Neural progenitor cell (in vitro differentiated cells): ENCODE measurements at regions not wholly inside any gene's neighbourhood (a gene's known extent, or its start where the extent isn't known, plus 50 kb on each side); places are given as distances from the start of the nearest gene placed in this dataset.

Experiments
- DNase-seq: peaks from one replicate; pipeline ENCODE4 v3.0.0-alpha.2; 2016; ENCODE audit warnings: low spot score
- H2AFZ ChIP-seq: fragments of 200-600 bp; sonication (generic); replicated peaks from 2 replicates; pipeline ENCODE4 v1.6.1; 2016; ENCODE audit warnings: antibody characterized with exemption
- H3F3A ChIP-seq: fragments of 200-600 bp; sonication (generic); 2 replicates; pipeline ENCODE4 v1.6.1; 2016; ENCODE audit warnings: antibody characterized with exemption, low read depth
- H3K27ac ChIP-seq: fragments of 200-600 bp; sonication (generic); 2 replicates; pipeline ENCODE4 v1.5.1; 2016; ENCODE audit warnings: mild to moderate bottlenecking
- H3K27me3 ChIP-seq: fragments of 200-600 bp; sonication (generic); 2 replicates; pipeline ENCODE4 v1.6.1; 2016; ENCODE audit warnings: mild to moderate bottlenecking, moderate library complexity
- H3K36me3 ChIP-seq: fragments of 200-600 bp; sonication (generic); 2 replicates; pipeline ENCODE4 v1.5.1; 2016
- H3K4me1 ChIP-seq: fragments of 200-600 bp; sonication (generic); 2 replicates; pipeline ENCODE4 v1.6.1; 2016; ENCODE audit warnings: mixed run types
- H3K4me2 ChIP-seq: fragments of 200-600 bp; sonication (generic); 2 replicates; pipeline ENCODE4 v1.6.1; 2016
- H3K4me3 ChIP-seq: fragments of 200-600 bp; sonication (generic); 2 replicates; pipeline ENCODE4 v1.5.1; 2016
- H3K79me2 ChIP-seq: fragments of 200-600 bp; sonication (generic); 2 replicates; pipeline ENCODE4 v1.6.1; 2016; ENCODE audit warnings: low read depth
- H3K9ac ChIP-seq: fragments of 200-600 bp; sonication (generic); 2 replicates; pipeline ENCODE4 v1.6.1; 2016
- H3K9me3 ChIP-seq: fragments of 200-600 bp; sonication (generic); 2 replicates; pipeline ENCODE4 v1.5.1; 2016; ENCODE audit warnings: low read depth
- H4K20me1 ChIP-seq: fragments of 200-600 bp; sonication (generic); 2 replicates; pipeline ENCODE4 v1.6.1; 2016; ENCODE audit warnings: low read depth
- H3K27ac Mint-ChIP-seq: 3 replicates; pipeline ENCODE4 v1.8.0; 2021; ENCODE audit warnings: mixed read lengths
- H3K27me3 Mint-ChIP-seq: 2 replicates; pipeline ENCODE4 v1.8.0; 2022; ENCODE audit warnings: low read depth, mild to moderate bottlenecking, inconsistent platforms, moderate library complexity, mixed read lengths; ENCODE audit not compliant: insufficient read depth
- H3K36me3 Mint-ChIP-seq: 3 replicates; pipeline ENCODE4 v1.8.0; 2021; ENCODE audit warnings: mixed read lengths
- H3K4me1 Mint-ChIP-seq: 3 replicates; pipeline ENCODE4 v1.8.0; 2021; ENCODE audit warnings: mixed read lengths
- H3K4me3 Mint-ChIP-seq: 3 replicates; pipeline ENCODE4 v1.8.0; 2021; ENCODE audit warnings: mild to moderate bottlenecking, moderate library complexity, mixed read lengths
- H3K9me3 Mint-ChIP-seq: 3 replicates; pipeline ENCODE4 v1.8.0; 2020; ENCODE audit warnings: mixed read lengths
- CTCF ChIP-seq: fragments of 200-600 bp; sonication (generic); IDR thresholded peaks from 2 replicates; pipeline ENCODE4 v1.5.1; 2017; ENCODE audit warnings: antibody characterized with exemption, mild to moderate bottlenecking
- EZH2 ChIP-seq: fragments of 200-600 bp; sonication (generic); IDR thresholded peaks from 2 replicates; pipeline ENCODE4 v1.6.1; 2017; ENCODE audit warnings: antibody characterized with exemption, mild to moderate bottlenecking, moderate library complexity
- EZH2phosphoT487 ChIP-seq: fragments of 200-600 bp; sonication (generic); IDR thresholded peaks from 2 replicates; pipeline ENCODE4 v1.6.1; 2017; ENCODE audit warnings: antibody characterized with exemption

GRCh38 chr14:73773441-73774240, 59.5 kb upstream of the PNMA1 start:
- Mint-ChIP-seq H3K4me1 (peaks cover 60% of the 10 kb centered on the region), H3K36me3 (no peaks in the 10 kb centered on the region)
- H3K9ac ChIP-seq, result no peak overlapping the region

GRCh38 chr14:73771848-73772638, 57.9 kb upstream of the PNMA1 start:
- H3K9me3 Mint-ChIP-seq, result no peaks in the 10 kb centered on the region
- peaks cover 93% of the 10 kb centered on the region for H3K27me3 ChIP-seq

More at GRCh38 chr14:73773441-73774240, 59.5 kb upstream of the PNMA1 start:
- Histone ChIP-seq H4K20me1 (peaks cover 25% of the 10 kb centered on the region), H2AFZ (no peak overlapping the region), H3K27me3 (peaks cover 97% of the 10 kb centered on the region), H3K4me1 (peaks cover 5% of the 10 kb centered on the region), H3K27ac (no peak overlapping the region), H3K4me3 (no peak overlapping the region), H3K9me3 (no peaks in the 10 kb centered on the region), H3K79me2 (no peaks in the 10 kb centered on the region), H3K4me2 (no peak overlapping the region), H3F3A (no peaks in the 10 kb centered on the region), H3K36me3 (no peaks in the 10 kb centered on the region)
- peaks cover 12% of the 10 kb centered on the region for H3K27me3 Mint-ChIP-seq
- DNase-seq, result no peak
- H3K27ac Mint-ChIP-seq, result no peak overlapping the region
- TF ChIP-seq EZH2, result no peak
- TF ChIP-seq EZH2phosphoT487, result no peak
- no peak for TF ChIP-seq CTCF
- no peaks in the 10 kb centered on the region for H3K9me3 Mint-ChIP-seq
- no peak overlapping the region for H3K4me3 Mint-ChIP-seq

More at GRCh38 chr14:73771848-73772638, 57.9 kb upstream of the PNMA1 start:
- Histone ChIP-seq H3K9ac (no peak overlapping the region), H3K79me2 (no peaks in the 10 kb centered on the region), H3K4me1 (peaks cover 5% of the 10 kb centered on the region), H3K4me2 (peak overlapping the region; percentile 8), H2AFZ (no peak overlapping the region), H3F3A (no peaks in the 10 kb centered on the region), H3K36me3 (no peaks in the 10 kb centered on the region), H3K27ac (no peak overlapping the region), H3K4me3 (no peak overlapping the region), H4K20me1 (peaks cover 9% of the 10 kb centered on the region), H3K9me3 (no peaks in the 10 kb centered on the region)
- peak; percentile 44 for DNase-seq
- H3K27me3 Mint-ChIP-seq, result peaks cover 7% of the 10 kb centered on the region
- no peak for TF ChIP-seq EZH2
- TF ChIP-seq EZH2phosphoT487, result no peak
- TF ChIP-seq CTCF, result no peak
- H3K4me3 Mint-ChIP-seq, result no peak overlapping the region
- no peak overlapping the region for H3K27ac Mint-ChIP-seq
- no peaks in the 10 kb centered on the region for H3K36me3 Mint-ChIP-seq
- peaks cover 55% of the 10 kb centered on the region for H3K4me1 Mint-ChIP-seq
